ELF-1 (cell line): ENCODE measurements at regions not wholly inside any gene's neighbourhood (a gene's known extent, or its start where the extent isn't known, plus 50 kb on each side); places are given as distances from the start of the nearest gene placed in this dataset.

ENCODE experiments used
- DNase-seq: peaks from one replicate; pipeline ENCODE4 v3.0.0-alpha.2; 2016; ENCODE audit warnings: low read depth, low spot score

DNA sequence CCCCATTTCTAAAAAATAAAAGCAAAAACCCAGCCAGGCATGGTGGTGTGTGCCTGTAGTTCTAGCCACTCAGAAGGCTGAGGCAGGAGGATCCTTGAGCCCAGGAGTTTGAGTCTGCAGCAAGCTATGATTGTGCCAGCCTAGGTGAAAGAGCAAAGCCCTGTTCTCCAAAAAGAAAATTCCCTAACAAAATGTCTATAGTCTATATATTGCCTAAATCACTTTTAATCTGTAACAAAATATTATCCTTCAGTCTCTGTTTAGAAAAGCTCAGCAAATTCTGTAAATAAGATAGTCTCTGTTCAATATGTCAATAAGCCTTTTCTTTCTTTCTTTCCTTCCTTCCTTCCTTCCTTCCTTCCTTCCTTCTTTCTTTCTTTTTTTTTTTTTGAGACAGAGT, 75.8 kb upstream of the ZFP64 start:
- DNase-seq = no peak

DNA sequence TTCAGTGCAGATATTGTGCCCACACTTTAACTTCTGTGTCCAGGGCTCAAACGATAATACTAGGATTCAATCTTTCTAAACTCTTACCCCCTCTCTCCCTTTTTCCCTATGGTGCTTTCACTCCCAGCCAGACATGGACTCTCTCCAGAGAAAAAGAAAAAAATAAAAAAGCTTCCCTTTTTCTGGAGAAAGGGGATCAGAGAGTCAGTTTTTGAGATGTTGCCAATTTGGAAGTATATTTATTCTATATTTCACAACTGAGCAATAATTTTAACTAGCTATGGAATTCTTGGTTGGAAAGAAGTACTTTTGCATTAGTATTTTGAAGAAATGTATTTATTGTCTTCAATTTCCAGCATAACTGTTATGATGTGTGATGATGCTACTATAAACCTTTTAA, 72.2 kb upstream of the ZFP64 start:
- no peak for DNase-seq

DNA sequence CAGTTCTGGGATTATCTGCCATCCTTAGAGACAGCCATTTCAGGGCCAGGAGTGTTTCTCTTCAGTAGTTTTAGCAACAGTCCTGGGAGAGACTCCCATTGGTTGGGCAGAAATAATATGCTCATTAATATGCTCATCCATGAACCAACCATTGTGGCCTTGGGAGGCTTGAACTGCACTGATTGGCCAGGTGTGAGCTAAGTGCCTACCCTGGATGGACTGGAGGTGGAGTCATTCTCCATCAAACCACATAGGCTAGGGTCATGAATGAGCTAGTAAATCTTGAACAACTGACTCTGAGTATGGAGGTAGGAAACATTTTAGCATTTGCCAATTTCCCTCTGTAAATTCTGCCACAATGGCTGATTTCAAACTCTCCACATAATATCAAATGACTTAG, 70.2 kb upstream of the ZFP64 start:
- no peak for DNase-seq

DNA sequence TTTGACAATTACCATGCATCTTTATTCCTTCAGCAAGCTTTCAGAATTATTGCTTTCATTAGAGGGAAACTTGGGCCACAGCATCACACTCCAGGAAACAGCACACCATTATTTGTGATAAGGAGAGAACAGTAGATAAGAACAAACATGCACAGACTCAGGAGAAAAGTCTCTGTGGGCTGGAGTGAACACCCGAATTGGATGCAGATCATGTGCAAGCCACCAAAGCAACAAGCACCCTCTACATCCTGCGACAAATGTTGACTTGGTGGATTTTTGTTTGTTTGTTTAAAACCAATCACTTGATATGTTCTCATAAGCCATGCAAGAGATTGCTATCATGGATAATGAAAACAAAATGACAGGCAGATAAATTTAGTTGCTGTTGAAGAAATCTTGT, 67.7 kb upstream of the ZFP64 start:
- DNase-seq = no peak

DNA sequence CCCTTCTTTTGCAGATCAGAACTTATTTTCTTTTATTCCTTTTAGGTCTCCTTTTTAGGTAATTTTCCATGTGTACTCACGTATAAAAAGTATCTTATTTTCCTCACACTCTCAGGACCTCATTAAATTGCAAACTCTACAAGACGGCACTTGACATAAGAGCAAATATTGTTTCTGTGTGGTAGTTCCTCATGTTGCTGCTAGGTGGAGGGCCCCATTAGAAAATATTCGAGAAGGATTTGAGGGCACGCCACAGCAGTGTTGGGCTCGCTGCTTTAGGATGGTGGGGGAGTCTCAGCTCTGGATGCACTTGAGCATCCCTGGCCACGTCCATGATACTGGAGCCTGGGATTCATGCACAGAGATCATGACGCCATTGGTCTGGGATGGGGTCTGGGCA, 64.9 kb upstream of the ZFP64 start:
- no peak for DNase-seq

DNA sequence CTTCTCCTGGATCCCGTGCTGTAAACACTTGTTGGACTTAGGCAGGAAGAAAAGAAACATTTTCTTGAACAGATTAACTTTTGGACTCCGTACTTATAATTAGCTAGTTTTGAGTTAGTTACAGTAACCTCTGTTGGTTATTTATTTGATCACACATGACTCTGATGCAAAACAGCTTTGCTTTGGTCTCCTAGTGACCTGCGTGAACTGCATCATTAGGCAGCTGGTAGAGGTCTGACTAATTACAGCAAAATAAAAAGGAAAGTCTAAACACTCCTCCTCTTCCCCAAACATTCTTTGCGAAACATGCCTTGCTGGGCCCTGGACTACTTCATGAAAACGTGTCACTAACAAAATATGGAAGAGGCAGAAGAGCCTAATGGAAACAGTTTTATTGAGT, 61.1 kb upstream of the ZFP64 start:
- no peak for DNase-seq

DNA sequence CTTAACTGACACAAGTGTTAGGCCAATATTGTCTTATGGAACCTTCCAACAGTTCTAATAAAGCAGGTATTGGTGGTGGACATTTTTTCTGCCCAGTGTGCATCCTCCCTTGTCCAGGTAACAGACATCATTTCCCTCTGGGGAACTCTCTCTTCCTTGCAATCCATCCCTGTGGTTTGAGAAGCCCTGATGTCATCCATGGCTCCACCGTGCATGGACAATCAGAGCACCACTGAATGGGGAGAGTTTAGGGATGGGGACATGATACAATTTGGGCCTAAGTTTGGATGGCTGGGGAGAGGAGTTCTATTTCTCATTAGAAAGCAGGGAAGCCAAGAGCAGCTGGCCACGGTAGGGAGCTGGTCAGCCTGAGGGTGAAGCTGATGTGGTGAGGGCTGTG, 60.2 kb upstream of the ZFP64 start:
- DNase-seq = no peak

DNA sequence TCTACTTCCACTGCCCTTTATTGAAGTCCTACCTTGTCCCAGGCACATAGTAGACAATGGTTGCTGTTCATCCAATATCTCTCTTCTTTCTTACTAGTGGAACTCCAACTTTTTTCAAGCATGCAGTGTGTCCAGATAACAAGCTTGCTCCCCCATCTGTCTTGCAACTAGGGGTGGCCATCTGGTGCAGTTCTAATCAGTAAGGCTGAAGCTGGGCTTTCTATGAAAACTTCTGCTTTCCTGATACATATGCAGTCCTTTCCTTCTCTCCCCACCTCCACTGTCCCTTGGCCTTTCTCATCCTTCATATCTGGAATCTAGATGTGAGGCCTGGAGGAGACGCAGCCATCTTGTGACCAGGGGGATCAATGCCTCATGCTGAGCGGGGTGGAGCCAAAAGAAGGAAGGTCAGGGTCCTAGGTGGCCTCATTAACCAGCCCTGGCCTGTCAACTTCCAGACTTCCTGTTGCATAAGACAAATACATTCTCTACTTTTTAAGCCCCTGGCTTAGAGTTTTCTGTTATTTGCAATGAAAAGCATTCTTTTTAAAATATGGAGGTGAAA, 59.6 kb upstream of the ZFP64 start:
- no peak for DNase-seq

DNA sequence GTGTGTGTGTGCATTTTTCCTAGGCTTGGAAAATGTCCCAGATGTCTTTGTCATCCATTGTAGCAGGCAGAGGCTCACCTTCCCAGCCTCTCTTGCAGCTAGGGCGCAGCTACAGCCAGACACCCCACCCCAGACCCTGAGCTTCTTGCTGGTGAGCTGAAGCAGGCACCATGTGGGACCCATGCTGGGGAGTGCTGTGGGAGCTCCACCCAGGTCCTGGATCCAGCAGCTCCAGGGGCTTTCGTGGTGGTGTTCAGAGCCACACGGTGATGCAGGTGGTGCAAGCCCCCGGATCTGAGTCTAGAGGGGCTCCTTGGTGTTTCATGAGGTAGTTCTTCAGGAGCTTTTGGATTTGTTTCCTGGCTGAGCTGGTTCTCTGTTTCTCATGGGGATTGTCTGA, 56.0 kb upstream of the ZFP64 start:
- DNase-seq = no peak

DNA sequence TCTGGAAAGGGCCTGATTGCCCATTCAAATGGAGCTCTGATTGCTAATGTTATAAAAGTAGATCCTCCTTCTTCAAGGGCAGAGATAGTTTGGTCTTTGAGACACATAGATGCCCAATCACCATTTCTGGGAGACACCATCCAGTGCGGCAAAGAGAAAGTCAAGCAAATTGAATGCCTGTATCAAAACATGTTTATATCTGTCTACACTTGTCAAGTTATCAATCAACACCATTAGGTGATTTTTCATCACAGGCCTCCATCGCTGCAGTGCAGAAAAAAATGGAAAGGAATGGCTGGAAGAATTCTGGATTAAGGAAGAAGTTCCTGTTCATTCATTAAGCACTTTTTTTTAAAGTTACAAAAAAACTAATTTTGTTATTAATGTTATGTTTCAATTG, 54.8 kb upstream of the ZFP64 start:
- DNase-seq = no peak

DNA sequence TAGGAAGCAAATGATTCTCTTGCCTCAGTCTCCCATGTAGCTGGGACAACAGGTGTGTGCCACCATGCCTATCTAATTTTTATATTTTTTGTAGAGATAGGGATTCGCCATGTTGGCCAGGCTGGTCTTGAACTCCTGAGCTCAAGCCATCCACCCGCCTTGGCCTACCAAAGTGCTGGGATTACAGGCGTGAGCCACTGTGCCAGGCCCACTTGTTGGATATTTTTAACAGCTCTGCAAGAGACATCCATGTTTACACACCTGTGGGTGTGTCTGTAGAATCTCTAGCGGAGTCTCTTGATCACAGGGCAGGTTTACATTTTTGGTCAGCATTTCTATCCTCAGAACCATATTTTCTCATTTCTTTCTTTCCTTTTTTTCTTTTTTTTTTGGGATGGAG, 53.1 kb upstream of the ZFP64 start:
- DNase-seq = no peak

DNA sequence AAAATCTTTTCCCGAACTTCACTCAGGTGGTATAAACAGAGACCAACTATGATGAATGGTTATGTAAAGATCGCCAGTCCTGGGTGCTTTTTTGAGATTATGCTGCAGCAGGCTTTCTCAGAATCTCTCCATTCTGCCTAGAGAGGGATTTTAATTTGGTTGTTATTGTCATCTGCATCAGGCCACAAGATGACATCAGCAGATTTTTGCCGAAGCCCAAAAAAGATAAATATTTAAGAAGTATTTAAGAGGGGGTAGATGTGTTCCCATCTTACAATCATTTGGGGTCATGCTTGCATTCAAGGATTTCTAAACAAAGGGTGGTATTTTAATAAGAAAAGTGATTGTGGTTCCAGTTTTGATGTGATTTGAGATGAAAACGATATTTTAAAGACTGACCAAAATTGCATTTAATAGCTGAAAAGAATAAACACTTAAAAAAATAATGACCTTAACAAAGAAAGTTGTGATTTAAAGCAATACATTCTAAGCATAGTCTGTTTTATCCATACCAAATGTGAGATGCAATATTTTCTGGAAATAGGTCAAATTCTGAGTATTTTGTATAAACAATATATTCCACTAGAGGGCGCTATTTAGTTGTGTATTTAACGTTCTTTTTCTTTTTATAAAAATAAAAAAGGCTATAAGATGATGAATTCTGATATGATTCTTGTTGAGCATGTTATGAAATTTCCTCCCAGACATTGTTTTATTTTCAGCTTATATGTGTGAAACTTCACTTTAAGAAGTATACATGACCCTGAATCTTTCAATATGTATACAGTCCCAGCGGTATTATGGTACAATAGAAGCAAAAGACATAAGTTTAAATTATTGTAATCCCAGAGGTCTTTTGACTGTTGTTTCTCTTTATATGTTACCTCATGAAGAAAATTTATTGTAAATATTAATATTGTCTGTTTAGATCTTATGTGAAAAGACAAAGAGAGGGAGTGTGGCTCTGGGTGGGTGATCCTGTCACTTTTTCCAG, 51.0 kb upstream of the ZFP64 start:
- DNase-seq = no peak
